G401.6 (cell line): ENCODE measurements at regions not wholly inside any gene's neighbourhood (a gene's known extent, or its start where the extent isn't known, plus 50 kb on each side); places are given as distances from the start of the nearest gene placed in this dataset.
"Not testable (repeated sequence)": the region's sequence is repeated elsewhere in the genome, so short reads cannot be mapped to it uniquely, and the experiment has no call there.

Experiments
- FAIRE-seq: peaks from 2 replicates; lab custom pipeline; 2012; peaks lifted over from hg19 to GRCh38; lab: Jason Lieb, UNC

DNA sequence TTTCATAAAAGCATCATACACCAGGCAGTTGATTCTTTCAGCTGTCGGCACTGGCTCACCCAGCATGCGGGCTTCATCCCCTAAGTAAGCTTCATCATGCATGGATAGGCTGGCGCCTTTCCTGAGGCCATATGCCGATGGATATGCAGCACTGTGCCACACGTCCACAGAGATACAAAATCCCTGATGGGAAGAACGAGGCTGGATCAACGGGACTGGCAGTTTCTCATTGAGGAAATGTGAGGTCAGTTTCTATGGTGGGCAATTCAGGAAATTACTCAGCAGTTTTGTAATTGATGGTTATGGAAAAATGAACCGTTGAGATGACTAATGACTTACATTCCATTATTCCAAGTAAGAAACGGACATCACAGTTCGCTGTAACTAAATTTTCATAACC is 453.8 kb downstream of the TMEM121 start:
- FAIRE-seq = no peak

DNA sequence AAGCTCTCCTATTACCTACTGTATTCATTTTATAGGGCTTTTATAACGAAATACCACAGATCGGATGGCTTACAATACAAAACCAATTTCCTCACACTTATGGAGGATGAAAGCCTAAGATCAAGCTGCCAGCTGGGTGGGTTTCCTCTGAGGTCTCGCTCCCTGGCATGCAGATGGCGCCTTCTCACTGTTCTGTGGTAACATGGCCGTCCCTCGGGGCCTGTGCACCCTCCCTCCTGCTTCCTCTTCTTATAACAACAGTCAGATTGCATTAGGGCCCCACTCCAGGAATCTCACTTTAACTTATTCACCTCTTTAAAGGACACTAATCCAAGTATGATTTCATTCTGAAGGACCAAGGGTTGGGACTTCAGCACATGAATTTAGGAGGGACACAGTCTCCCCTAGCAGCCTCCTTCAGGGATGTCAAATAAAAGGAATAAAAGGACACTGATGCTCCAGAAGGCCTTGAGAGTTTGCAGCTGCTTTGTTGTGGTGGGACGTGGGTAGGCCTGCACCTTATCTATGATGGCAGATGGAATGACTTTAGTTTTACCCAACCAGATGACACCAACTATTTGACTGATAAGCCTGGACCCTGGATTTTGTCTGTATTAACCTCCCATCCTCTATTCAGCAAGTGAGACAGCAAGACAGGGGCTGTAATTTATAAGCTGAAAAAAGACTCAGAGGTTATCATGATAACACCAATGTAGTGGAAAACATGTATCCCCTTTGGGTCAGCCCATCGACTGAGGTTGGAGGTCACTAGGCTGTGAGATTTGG is 455.3 kb downstream of the TMEM121 start:
- not testable (repeated sequence) for FAIRE-seq

GRCh38 chr14:105982664-105983063 is 456.3 kb downstream of the TMEM121 start:
- no peak for FAIRE-seq

- FAIRE-seq = no peak
These were observed 460.5 kb downstream of the TMEM121 start for GRCh38 chr14:105986894-105987284.

DNA sequence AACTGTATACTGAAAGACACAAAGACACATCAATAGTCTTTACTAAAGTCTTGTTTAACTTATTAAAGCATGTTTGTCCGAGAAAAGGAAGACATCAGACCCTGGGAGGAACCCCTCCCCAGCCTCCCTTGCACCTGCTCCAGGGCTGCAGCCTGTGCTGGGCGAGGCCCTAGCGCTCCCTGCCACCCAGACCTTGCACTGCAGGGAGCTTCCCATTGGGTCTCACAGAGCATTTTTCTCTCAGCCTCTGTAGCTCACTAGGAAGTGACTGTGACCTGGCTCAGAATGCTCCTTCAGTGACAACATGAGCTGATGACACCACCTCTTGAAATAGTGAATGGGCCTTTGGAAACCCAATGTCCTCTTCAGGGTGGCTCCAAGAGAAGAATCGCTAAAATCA is 461.2 kb downstream of the TMEM121 start:
- no peak for FAIRE-seq

DNA sequence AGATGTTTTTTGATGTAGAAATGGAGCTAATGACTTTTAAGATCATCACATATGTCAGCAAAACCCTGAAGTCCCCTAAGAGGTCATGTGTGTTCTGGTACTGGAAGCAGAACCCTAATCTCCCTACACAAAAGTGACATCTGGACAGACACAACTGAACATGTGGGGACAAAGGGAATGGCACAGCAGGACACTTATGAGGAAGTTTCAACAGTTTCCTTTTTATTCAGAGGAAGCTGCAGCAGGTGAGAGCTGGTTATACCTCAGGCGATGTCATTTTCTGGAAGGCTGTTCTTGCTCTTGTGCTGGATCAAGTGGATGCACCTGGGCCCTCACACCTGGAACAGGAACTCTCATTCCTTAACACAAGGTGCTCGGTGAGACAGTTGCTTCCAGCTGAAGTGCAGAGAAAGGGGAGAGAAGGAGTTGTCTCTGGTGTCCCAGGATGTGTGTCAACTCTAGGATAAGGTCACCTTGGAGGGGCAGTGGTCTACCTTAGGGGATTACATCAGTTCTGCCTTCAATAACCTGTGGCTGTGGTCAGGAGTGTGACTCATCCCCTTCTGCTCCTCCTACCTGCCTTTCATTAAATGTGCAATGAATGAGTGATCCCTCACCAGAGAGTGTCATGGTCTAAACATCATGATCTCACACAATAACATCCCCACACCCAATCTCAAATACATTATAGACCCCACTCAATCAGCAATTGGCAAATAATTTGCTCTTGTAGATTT is 463.4 kb downstream of the TMEM121 start:
- no peak for FAIRE-seq

DNA sequence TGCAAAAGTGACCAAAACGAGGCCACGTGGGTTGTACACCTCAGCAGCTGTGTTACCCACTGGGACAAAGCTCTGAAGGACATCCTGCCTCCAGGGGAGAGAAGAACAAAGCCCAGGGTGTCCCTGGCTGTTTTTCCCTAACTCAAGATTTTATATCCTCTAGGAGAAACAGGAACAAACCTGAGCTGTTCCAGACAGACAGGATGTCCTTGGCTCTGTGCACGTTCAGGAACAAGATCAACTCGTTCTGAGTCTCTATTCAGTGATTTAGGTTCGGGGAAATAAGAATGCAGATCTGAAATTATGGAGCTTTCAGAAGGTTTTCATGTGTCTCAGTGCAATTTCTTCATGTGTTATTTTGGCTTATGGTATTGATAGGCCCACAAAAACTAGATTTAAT is 465.3 kb downstream of the TMEM121 start:
- FAIRE-seq = not testable (repeated sequence)

- FAIRE-seq = no peak
These were observed 467.4 kb downstream of the TMEM121 start for GRCh38 chr14:105993814-105994213.

GRCh38 chr14:105995011-105995710 is 468.8 kb downstream of the TMEM121 start:
- not testable (repeated sequence) for FAIRE-seq

DNA sequence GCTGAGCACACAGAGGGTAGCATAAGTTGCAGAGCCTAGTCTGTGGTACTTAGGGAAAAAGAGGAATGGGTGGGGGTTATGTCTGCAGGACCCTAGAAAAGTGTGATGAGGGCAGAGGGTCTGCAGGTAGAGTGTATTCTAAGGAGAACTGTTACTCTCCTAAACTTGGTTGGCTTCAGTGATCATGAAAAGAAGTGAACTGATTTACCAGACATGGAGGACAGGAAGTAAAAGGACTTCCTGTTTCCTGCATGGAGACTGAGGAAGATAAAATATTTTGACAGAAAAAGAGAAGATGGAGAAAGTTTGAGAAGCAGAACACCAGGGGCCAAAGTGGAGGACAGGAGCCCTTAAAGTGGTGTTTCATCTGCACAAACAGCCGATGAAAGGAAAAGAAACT is 472.2 kb downstream of the TMEM121 start:
- not testable (repeated sequence) for FAIRE-seq

DNA sequence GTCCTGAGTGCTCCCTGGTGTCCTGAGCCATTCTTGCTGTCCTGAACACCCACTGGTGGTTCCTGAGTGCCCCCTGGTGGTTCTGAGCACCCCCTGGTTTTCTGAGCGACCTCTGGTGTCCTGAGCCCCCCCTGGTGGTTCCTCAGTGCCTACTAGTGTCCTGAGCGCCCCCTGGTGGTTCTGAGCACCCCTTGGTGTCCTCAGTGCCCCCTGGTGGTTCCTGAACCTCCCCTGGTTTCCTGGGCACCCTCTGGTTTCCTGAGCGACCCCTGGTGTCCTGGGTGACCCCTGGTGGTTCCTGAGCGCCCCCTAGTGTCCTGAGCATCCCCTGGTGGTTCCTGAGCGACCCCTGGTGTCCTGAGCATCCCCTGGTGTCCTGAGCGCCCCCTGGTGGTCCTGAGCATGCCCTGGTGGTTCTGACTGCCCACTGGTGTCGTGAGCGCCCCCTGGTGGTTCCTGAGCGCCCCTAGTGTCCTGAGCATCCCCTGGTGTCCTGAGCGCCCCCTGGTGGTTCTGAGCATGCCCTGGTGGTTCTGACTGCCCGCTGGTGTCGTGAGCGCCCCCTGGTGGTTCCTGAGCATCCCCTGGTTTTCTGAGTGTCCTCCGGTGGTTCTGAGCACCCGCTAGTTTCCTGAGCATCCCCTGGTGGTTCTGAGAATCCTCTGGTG is 473.1 kb downstream of the TMEM121 start:
- no peak for FAIRE-seq

GRCh38 chr14:106000029-106000511 is 473.7 kb downstream of the TMEM121 start:
- FAIRE-seq = not testable (repeated sequence)

DNA sequence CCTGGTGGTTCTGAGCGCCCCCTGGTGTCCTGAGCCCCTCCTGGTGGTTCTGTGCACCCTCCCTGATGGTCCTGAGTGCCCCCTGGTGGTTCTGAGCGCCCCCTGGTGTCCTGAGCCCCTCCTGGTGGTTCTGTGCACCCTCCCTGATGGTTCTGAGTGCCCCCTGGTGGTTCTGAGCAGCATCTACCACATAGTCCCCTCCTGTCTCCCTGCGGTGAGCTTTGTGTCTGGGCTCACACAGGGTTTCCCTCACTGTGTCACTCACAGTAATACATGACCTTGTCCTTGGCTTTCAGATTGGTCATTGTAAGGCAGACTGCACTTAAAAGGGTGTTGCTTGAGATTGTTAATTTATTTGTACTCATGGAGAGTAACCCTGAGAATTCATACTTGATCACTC is 474.9 kb downstream of the TMEM121 start:
- not testable (repeated sequence) for FAIRE-seq

- no peak for FAIRE-seq
These were observed 477.0 kb downstream of the TMEM121 start for GRCh38 chr14:106003351-106003750.

DNA sequence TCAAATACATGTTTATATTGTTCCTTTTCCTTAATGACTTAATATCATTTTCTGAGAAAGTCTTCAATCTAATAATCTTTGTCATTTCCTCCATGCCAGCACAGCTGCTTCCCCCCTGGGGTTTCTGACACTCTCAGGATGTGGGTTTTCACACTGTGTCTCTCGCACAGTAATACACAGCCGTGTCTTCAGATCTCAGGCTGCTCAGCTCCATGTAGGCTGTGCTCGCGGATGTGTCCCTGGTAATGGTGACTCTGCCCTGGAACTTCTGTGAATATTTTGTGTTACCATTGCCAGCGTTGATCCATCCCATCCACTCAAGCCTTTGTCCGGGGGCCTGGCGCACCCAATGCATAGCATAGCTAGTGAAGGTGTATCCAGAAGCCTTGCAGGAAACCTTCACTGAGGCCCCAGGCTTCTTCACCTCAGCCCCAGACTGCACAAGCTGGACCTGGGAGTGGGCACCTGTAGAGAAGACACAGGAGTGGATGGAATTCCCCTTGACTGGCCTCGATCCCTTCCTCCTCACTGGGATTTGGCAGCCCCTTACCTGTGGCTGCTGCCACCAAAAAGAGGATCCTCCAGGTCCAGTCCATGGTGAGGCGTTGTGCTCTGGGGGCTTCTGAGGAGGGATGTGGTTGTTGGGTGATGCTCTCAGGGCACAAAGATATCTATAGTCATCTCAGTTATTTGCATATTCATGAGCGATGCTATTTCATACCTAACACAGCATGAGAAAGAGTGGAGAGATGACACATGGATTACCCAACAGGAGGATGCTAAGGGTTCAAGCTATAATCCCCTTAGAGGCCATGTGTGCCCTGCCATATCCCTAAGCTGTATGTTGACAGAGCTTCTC is 478.8 kb downstream of the TMEM121 start:
- FAIRE-seq = not testable (repeated sequence)

- FAIRE-seq = not testable (repeated sequence)
These were observed 479.7 kb downstream of the TMEM121 start for GRCh38 chr14:106006043-106006442.

DNA sequence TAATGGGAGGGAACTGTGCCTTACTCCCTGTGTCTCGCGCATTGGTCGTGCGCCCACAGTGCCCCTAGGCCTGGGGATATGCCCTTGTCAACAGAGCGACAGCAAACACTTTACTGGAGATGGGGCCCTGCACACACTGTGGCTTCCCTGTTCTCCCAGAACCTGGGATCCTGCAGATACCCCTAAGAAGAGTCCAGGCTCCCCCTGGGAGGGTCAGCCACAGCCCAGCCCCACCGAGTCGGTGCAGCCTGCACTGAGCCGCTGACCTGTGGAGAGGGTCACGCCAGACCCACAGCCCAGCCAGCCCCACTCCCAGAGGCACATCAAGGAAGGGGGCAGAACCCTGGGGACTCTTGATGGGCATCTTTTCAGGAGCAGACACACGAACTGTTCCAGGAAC is 480.3 kb downstream of the TMEM121 start:
- not testable (repeated sequence) for FAIRE-seq

- no peak for FAIRE-seq
These were observed 484.4 kb downstream of the TMEM121 start for GRCh38 chr14:106010783-106011182.

- FAIRE-seq = not testable (repeated sequence)
These were observed 485.4 kb downstream of the TMEM121 start for GRCh38 chr14:106011631-106012360.

GRCh38 chr14:106012361-106012725 is 486.0 kb downstream of the TMEM121 start:
- FAIRE-seq = not testable (repeated sequence)
